Renal cortex interstitium (tissue), 11 donors: ENCODE measurements at regions not wholly inside any gene's neighbourhood (a gene's known extent, or its start where the extent isn't known, plus 50 kb on each side); places are given as distances from the start of the nearest gene placed in this dataset.
"Not testable (repeated sequence)": the region's sequence is repeated elsewhere in the genome, so short reads cannot be mapped to it uniquely, and the experiment has no call there.

Experiments
- DNase-seq, 11 donors: peaks; one replicate each; pipeline ENCODE4 v3.0.0-alpha.2; 2013; ENCODE audit warnings: low read depth in 9 of 11, low spot score in 4 of 11; ENCODE audit errors: extremely low read depth in 1 of 11

GRCh38 chr1:190935925-190936324, 458.3 kb upstream of the BRINP3 start:
- no peak for DNase-seq

GRCh38 chr1:190936337-190936736, 458.7 kb upstream of the BRINP3 start:
- no peak for DNase-seq

GRCh38 chr1:190940951-190941350, 463.3 kb upstream of the BRINP3 start:
- no peak for DNase-seq

- DNase-seq: no peak
Observed at GRCh38 chr1:190942475-190942874, 464.8 kb upstream of the BRINP3 start.

- not testable (repeated sequence) for DNase-seq
Observed at GRCh38 chr1:190943722-190944121, 466.1 kb upstream of the BRINP3 start.

- no peak for DNase-seq
Observed at GRCh38 chr1:190949939-190950338, 472.3 kb upstream of the BRINP3 start.

- no peak for DNase-seq
Observed at GRCh38 chr1:190957565-190957964, 479.9 kb upstream of the BRINP3 start.

GRCh38 chr1:190963321-190963720, 485.7 kb upstream of the BRINP3 start:
- DNase-seq: no peak

GRCh38 chr1:190975827-190976226, 498.2 kb upstream of the BRINP3 start:
- no peak for DNase-seq

- DNase-seq: no peak
Observed at GRCh38 chr1:191002768-191003167, 525.1 kb upstream of the BRINP3 start.

- DNase-seq: no peak
Observed at GRCh38 chr1:191016765-191017164, 539.1 kb upstream of the BRINP3 start.

- DNase-seq: no peak
Observed at GRCh38 chr1:191022856-191023255, 545.2 kb upstream of the BRINP3 start.

GRCh38 chr1:191025896-191026642, 548.4 kb upstream of the BRINP3 start:
- no peak for DNase-seq

GRCh38 chr1:191026828-191027227, 549.2 kb upstream of the BRINP3 start:
- DNase-seq: no peak

GRCh38 chr1:191034132-191034531, 556.5 kb upstream of the BRINP3 start:
- DNase-seq: no peak

GRCh38 chr1:191043066-191043465, 565.4 kb upstream of the BRINP3 start:
- no peak for DNase-seq

- DNase-seq: no peak
Observed at GRCh38 chr1:191049781-191050180, 572.1 kb upstream of the BRINP3 start.

GRCh38 chr1:191052888-191053287, 575.2 kb upstream of the BRINP3 start:
- DNase-seq: no peak

- DNase-seq: no peak
Observed at GRCh38 chr1:191065346-191065745, 587.7 kb upstream of the BRINP3 start.

GRCh38 chr1:191065771-191066170, 588.1 kb upstream of the BRINP3 start:
- DNase-seq: no peak

GRCh38 chr1:191074881-191075280, 597.2 kb upstream of the BRINP3 start:
- no peak for DNase-seq
